CD4-positive, alpha-beta T cell treated with Interleukin-15 for 1 hour (primary cell): ENCODE measurements at regions not wholly inside any gene's neighbourhood (a gene's known extent, or its start where the extent isn't known, plus 50 kb on each side); places are given as distances from the start of the nearest gene placed in this dataset.

Experiments used
- DNase-seq: peaks from one replicate; pipeline ENCODE4 v3.0.0-alpha.2; 2020

DNA sequence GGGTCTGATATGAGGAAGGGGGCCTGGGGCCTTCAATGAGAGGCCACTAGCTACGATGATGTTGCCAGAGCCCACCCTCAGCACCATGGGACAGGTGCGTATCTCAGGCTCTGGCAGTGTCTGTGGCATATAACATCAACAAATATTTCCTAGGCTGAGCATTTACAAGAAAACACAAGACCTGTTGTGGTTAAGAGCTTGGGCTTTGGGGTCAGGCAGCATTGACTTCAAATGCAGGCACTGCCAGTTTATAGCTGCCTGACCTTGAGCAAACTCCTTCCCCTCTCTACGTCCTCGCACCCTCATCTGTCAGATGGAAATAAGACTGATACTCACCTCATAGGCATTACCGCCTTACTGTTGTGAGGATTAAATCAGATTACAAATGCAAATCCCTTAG is 156.0 kb downstream of the KATNAL1 start:
- no peak for DNase-seq

DNA sequence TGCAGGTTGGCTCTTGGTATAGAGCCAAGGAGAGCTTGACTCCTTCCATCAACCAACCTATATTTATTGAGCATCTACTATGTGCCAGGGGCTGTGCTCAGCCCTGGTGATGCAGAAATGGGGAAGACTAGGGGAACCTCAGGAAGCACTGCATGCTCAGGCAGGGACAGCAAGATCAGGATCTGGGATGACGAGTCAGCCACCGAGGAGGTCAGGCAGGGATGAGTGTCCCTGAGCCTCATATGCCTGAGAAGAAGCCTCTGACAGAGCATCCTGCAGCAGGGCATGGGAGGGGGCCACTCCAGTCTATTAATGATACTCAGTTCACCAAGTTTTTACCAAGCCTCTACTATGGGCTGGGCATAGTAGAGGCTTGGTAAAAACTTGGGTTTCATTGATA is 158.1 kb downstream of the KATNAL1 start:
- DNase-seq, result no peak

DNA sequence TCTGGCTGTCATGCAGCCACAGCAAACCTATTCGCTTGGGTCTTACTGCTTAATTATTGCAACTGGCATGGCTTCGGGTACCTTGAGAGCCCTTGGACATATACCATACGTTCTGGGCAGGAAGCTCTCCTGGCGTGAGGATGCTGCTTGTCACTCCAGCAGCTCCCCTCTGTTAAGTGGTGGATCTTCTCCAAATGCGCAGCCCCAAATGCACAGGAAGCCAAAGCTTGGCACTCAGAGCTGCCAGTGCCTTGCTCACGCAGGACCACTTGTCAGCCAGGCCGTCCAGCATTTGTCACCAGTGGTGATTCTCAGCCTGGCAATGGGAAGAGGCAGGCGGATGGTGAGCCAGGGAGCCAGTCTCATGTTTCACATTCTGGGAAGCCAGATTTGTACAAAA is 158.6 kb downstream of the KATNAL1 start:
- no peak for DNase-seq

DNA sequence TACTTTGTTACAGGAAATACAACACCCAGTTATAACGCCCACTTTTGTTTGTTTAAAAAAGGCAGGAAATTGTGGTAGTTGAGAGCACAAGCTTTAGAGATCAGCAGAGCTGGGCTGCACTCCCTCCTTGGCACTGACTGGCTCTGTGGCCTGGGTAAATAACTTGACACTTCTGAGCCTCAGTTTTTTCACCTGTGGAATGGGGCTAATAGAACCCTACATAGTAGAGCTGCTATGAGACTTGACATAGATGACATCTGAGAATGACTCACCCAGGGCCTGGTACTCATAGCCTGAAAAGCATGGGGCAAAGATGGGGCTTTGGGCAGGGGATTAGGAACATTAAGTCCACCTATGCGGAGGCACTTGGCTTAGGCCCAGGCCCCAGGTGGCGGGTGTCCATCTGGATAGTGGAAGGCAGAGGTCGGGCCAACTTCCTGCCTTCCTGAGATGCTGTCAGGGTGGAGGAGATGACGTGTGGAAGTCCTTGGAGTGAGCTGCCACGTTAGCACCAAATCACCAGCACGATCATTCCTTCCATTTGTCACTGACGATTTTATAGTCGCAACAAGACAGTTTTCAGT is 159.1 kb downstream of the KATNAL1 start:
- peak; percentile 59 for DNase-seq

DNA sequence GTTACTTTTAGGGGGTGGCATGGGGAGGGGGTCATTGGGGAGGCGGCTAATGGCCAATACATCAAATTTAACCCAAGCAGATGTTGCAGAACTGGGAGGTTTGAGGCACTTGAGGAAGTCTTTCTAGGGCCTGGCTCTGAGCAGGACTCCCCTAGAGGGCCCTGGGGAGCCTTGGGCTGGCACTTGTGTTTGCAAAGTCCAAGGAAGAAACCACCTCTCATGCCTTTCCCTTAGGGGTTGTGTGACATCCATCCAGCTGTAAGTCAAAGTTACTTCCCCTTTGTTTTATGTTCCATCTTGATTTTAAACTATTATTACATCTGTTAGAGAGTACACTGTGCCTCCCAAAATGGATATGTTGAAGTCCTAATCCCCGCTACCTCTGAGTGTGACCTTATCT is 159.9 kb downstream of the KATNAL1 start:
- no peak for DNase-seq

DNA sequence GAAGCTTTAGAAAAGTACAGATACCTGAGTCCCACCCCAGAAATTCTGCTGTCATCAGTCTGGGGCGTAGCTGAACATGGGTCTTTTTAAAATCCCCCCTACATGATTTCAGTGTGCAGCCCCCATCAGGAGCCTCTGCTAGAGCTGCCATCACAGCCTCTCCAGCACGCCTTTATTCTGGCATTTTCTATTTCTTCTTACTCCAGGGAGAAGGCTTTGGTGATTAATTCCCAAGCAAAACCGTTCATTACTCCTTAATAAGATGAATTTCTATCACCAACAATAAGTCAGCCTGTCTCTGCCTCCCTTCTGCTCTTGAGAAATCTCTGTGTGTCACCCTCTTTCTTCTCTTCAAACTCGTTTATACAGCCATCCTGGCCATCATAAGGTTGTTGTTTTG is 160.3 kb downstream of the KATNAL1 start:
- no peak for DNase-seq

DNA sequence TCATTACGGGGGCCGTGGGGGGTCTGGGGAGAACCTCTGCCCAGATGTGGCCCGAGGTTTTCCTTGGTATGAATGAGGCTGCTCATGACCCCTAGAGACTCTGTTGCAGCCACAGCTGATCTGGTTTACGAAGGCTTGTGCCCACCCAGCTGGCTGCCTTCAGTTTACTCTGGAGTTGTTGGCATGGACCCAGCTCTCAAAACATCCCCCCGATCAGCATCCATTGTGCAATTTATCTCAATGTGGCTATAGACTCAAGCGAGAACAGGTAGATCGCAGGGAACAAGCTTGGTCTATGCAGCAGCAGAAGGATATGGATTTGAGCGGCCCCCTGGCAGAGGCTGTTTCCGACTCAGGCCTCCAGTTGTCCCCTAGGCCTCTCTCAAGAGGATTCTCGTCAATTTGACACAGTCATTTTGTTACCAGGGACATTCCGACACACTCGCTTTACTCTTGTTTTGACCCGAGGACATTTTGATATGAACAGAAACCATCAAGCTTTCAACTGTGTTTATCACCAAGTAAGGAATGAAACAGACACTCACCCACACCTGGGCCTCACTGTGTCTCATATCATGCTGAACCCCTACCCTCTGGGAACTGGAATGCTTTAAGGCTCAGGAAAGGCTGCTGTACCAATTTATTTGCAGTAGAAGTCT is 161.5 kb downstream of the KATNAL1 start:
- no peak for DNase-seq

DNA sequence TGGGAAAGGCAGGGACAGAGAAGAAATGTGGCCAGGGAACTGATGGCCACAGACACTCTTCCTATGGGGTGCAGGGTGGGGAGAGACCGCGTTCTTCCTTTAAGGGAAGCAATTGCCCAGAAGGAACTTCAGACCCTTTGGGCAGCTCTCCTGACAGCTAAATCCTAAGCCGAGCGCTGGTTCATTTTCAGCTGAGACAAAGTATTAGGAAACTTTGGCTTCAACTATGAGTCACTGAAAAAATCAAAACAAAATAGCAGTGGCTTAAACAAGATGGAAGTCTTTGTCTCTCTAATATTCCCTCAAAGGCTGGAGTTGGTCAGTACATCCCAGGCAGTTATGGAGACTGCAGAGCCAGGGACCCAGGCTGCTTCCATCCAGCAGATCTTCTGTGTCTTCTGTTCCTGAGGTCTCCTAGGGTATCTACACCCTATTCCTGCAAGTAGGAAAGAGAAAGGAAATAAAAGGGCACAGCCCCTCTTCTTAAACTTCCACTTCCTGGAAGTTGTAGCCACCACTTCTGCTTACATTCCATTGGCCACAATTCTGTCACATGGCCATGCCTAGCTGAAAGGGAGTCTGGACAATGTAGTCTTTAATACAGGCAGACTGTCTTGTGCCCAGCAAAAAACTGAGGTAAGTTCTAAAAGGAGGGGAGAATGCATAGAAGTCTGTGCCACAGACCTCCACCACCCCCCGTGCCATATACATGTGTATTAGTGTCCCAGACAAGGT is 163.5 kb downstream of the KATNAL1 start:
- no peak for DNase-seq

DNA sequence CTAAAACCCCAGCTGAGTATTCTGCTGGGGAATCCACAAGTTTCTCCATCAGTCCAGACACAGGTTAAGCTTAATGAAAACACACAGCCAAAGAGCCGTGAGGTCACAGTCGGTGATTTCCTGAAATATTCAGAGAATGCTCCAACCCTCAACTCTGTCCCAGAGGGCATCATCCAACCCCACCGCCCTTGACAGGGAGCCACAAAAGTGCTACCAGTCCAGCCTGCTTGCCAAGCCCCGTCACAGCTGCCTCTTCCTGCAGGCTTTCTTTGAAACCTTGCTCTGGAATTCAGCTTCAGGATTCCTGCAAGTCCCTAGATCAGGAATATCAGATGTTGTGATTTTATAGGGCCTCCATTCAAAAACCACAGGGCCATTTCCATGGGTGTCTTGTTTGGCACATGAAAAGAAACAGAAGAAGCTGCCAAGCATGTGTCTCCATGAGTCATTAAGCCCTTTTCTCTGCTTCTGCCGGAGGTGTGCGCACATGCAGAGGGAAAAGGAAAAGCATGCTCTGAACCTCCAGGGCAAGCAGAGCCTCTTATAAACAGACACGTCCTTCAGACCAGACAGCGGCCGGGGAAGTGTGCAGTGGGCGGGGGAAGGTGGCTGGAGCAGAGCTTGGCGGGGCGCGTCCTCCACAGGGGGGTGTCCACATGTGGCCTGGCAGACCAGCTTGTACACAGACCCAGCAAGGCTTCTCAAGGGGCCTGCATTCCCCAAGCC is 164.7 kb downstream of the KATNAL1 start:
- no peak for DNase-seq

DNA sequence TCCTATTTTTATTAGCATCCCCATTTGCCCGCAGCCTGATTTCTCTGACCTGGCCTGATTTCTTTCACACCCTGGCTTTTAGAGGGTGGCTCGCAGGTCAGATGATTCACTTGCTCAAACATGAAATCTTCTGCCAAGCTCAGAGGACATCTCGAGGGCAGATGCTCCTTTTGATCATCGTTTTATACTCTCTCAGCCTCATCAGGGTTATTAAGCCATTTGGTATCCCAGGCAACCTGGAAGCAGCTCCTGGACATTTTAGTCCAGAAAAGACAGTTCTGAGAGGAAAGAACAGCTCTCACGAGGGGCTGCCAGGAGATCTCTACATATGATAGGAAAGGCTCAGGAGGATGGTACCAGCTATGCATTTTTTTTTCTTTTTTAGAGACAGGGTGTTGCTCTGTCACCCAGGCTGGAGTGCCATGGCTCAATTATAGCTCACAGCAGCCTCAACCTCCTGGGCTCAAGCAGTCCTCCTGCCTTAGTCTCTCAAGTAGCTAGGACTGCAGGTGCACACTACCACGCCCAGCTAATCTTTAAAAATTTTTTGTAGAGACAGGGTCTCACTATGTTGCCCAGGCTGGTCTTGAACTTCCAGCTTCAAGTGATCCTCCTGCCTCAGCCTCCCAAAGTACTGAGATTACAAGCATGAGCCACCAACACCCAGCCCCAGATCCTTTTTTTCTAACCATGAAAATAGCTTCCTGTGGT is 165.4 kb downstream of the KATNAL1 start:
- DNase-seq, result no peak

DNA sequence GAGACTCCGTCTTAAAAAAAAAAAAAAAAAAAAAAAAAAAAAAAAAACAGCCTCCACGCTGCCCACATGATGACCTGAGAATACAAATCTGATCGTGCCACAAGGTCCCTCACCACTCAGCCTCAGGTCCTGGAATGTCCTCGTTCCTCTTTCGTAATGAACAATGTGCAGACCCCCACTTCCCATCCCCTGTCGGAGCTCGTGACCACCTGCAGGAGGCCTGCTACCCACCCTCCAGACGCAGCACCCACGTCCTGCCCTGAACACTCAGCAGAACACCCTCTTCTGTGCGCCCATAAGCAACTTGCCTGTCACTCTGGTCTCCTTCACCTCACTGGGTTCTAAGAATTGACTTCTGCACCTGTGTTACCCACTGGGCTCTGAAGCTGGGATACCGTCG is 166.4 kb downstream of the KATNAL1 start:
- DNase-seq, result no peak

DNA sequence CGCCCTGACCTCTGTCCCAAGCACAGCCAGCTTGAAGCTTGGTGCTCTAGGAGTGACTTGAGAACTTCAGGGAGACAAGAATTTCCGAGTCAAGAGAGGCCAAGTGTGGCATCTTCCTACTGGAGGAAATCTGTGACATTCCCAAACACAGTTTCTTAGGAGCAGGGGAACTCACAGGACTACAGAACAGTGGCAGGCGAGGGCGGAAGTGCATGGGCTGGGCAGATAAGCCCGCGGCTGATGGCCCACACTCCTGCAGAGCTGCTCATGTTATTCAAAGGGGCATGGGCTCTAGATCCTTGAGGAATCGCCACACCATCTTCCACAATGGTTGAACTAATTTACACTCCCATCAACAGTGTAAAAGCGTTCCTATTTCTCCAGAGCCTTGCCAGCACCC is 168.8 kb downstream of the KATNAL1 start:
- DNase-seq, result no peak

DNA sequence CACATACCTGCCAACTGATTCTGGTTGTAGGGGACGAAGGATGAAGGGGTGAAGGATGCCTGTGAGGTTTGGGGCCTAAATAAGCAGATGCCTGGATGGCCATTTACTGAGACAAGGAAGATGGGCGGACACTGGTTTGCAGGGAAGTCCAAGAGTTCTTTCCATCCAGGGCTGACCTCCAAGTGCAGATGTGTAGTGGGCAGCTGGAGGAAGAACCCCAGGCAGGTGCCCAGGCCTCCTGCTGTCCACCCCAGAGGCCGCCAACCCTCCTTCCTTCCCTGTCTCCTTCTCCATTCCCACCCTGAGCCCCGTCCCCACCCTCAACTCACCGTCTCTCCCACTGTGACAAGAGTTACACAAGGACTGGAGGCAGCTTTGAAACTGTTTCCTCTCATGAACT is 171.5 kb downstream of the KATNAL1 start:
- DNase-seq, result no peak

DNA sequence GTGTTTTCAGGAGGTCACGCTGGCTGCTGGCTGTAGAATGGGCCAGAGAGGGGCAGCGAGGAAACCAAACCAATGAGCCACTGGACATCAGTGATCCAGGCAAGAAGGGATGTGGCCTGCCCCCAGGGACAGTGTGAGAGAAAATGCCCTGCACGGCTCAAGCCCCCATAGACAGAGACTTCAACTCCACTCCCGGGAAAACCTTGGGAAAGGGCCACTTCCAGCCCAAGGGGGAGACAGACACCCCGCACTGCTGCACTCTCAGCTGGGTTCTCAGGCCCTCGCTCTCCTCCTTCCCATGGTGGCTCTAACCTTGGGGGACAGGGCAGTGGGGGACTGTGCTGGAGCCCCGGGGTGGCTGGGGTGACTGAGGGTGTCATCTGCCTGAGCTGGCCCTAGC is 172.0 kb downstream of the KATNAL1 start:
- no peak for DNase-seq

DNA sequence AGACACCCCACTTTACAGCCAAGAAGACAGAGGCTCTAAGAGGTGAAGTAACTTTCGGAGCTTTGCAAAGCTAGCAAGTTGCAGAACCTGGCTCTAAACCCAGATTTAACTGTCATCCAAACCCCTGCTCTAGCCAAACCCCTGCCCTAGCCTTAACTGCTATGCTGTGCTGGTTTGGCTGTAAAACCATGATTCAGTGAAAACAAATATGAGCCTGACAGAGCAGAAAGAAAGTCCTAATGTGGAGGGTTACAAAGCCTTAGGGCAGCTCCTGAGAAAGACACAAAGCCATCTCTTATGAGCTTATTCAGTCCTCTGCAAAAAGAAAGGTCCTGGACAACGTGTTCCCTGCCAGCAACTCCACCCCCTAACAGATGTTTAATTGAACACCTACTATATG is 172.8 kb downstream of the KATNAL1 start:
- no peak for DNase-seq

DNA sequence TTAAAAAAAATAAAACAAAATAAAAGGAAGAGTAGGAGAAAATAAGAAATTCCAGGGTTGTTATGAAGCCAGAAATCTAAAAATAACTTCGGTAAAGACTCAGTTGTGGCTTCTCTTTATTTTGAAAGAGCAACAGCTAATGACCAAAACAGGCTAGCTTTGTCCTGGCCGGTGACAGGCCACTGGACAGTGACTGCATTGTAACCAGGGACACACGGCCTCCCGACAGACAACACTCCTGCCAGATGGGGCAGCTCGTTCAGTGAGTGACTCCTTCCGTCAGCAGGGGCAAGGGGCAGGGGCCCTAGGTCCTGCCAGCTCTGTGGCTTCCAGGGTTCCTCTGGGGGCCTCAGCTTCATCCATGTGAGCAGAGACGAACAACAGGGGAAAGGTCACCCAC is 173.4 kb downstream of the KATNAL1 start:
- DNase-seq, result no peak

DNA sequence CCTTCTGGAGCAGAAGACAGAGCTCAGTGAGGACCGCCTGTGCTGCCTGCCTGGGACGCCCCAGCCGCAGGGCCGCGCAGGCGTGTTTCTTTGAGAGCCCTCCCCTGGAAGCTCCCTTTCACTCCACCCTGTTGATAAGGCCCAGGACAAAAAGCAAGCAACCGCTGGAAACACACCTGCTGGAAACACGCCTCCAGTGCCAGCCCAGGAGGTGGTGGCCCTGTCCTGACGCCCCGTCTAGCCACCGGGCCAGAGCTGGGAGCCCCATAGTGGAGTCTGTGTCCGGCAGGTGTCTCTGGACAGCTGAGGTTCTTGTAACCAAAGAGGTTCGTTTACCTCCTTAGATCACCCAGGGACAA is 173.8 kb downstream of the KATNAL1 start:
- no peak for DNase-seq

DNA sequence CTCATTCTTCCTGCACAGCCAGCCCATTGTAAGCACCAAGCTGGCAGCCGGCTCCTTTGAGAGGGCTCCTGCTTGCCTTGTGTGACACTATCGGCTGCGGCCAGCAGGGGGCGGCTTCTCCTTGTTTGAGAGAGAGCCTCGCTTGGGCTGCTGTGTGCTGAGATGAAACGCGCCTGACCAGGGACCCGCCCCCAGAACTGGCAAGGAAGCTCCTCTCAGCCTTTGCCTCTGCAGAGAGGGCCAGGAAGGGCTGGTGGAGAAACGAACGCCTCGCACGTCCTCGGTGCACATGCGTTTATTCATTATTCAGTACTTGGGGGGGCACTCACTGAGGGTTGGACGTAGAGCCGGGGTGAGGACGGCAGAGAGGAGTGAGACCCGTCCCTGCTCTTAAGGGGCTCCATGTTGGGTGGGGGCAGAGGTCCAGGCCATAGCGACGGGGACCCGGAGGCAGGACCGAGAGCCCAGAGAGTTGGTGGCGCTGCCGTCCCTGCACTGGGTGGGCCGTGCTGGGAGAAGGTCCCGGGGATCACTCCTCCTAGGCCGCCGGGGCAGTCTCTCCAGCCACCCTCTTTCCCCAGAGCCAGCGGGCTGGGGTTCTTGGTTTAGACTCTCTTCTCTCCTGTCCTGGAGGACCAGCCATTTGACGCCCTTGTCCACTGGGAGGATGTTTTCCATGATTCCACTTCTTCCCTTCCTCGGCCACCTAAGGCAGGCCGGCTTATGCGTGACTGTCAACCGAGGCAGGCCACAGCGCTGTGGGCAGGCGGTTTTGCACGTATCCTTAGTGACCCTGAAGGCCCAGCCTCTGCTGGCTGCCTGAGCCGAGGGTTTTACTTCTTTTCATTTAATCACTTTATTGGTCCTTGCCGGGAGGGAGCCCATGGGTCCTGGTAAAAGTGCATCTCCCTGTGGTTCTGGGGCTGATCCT is 174.5 kb downstream of the KATNAL1 start:
- DNase-seq, result peak; percentile 92

DNA sequence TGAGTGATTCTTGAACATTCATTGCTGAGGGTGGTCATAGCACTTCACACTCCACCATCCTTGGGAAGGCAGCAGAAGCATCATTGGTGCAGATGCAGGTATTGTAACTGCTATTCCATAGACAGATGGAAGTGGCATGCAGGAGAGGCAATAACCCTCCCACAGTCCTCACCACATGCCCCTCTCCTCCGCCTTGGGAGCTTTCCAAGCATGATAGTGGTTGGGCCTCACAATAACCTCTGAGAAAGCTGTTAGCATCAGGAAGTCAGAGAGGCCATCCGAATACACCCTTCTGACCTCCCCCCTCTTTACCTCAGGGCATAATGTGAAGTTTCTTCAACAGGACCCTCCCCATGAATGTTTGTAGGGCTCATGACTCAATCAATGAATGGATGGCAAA is 177.9 kb downstream of the KATNAL1 start:
- DNase-seq, result no peak

DNA sequence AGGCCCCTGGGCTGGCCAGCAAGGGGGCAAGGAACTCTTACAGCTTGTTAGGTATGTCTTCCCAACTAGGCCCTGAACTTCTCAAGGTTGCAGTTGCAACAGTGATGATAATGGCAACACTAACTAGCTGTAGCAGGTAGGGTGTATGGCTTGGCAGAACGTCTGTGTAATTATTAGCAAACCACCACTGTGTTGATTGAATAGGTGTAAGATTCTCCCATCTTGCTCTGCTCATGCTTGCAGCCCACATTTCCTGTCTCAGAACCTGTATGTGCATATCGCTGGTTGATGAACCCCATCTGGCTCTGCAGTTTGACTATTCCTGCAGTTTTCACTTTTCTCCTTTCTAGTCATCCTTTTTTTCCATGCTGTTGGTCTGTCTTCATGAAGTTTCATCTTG is 178.8 kb downstream of the KATNAL1 start:
- DNase-seq, result no peak

DNA sequence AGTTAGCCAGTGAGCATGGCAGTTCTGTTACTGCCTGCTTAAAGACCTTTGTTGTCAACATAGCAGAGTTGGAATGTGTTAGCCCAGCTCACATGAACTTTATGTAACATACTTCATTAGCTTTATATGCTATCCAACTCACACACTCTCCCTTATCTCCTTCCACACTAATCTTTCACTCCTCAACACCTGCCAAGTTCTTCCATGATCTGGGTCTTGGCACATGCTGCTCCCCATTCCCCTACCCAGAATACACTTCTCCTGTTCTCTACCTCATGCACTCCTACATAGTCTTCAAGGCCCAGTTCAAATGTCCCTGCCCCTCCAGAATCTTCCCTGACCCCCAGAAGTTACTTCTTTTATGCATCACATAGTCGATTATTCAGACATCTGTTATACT is 179.3 kb downstream of the KATNAL1 start:
- DNase-seq, result no peak

DNA sequence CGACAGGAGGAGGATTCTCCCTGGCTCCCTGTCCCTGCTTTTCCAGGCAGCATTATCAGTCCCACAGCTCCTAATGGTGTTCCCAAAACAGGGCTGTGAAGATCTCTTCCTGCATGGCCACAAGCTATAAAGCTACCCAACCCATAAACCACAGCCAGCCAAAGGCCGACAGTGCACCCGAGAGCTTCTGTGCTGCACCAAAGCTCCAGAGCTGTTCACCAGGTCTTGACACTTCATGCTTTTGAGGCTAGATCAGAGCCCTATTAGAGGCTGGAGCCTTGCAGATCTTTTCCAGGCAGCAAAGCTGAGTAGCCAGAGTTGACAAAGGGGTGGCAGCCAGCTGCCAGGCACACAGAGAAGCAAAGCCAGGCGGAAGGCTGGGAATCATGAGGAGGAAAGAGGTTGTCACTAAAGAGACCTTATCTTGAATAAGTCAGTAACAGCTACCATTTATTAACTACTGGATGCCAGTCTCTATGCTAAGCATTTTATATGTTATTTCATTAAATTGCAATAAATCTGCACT is 180.4 kb downstream of the KATNAL1 start:
- no peak for DNase-seq
